ENCODE measurements at regions not wholly inside any gene's neighbourhood (a gene's known extent, or its start where the extent isn't known, plus 50 kb on each side); places are given as distances from the start of the nearest gene placed in this dataset.

DNA sequence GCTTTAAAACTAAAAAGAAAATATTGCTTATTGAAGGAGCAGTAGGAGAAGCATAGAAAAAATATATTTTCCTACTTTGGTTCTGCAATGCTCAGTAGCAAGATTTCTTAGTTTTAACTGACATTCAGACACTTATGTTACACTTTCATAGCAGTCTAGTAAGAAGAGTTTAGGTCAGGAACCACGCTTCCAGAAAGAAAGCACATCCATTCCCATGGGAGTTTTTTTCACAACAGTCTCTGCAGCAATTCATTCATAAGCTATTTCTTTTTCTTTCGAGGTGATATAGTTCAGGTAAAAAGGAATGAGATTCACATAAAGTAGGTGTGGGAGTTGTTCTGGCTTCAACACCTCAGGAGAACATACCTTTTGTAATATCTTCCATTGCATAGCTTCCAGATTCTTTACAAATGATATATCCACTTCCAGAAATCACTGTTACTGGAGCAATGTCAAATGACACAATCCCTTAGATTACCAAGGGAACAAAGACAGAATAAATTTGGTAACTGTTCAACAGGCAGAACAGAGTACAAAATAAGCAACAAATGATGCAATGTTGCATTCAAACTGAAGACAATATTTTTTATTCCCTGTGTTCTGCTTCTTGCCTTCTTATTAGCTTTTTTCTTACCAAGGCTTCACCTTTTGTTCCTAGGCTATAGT, 95.2 kb upstream of the GULP1 start:
- no peaks in the 10 kb centered on the region for H3K79me1 ChIP-seq (ENCODE audit: low read length)
- H3K4me1 ChIP-seq (ENCODE audit: control insufficient read depth, low read depth, low read length): no peaks in the 10 kb centered on the region
- no peak overlapping the region for H3K9ac ChIP-seq (ENCODE audit: low read length)
- no peak overlapping the region for H3K56ac ChIP-seq (ENCODE audit: low read length)
- H2BK15ac ChIP-seq (replicated peaks; ENCODE audit: low read depth): no peak overlapping the region
- DNase-seq: no peak
- no peak overlapping the region for H3K23ac ChIP-seq (ENCODE audit: low read length)
- no peaks in the 10 kb centered on the region for H3K27me3 ChIP-seq (ENCODE audit: insufficient read depth, low read length, poor library complexity)
- H3K4ac ChIP-seq (ENCODE audit: low read depth, low read length): no peak overlapping the region
- no peaks in the 10 kb centered on the region for H3K36me3 ChIP-seq (ENCODE audit: control insufficient read depth, insufficient read depth, low read length)
- no peak overlapping the region for H3K27ac ChIP-seq (ENCODE audit: low read depth, low read length)
- H3K79me2 ChIP-seq (ENCODE audit: control insufficient read depth, insufficient read depth, low read length): no peaks in the 10 kb centered on the region
- H2AK5ac ChIP-seq (ENCODE audit: low read length): no peak overlapping the region
- no peak overlapping the region for H2BK5ac ChIP-seq (ENCODE audit: low read length)
- no peak overlapping the region for H3K18ac ChIP-seq (ENCODE audit: low read length)
- no CpG with 5 or more reads among the region's 2 CpGs for WGBS (ENCODE audit: extremely low coverage, insufficient coverage, low lambda C conversion rate)
- no peak overlapping the region for H4K5ac ChIP-seq (ENCODE audit: low read length)
- H4K8ac ChIP-seq (ENCODE audit: low read depth, low read length): no peak overlapping the region
- H3K4me2 ChIP-seq (ENCODE audit: low read length): no peak overlapping the region
- H2BK120ac ChIP-seq (ENCODE audit: low read depth, low read length): no peak overlapping the region
- no peak overlapping the region for H3K4me3 ChIP-seq (ENCODE audit: low read length)

DNA sequence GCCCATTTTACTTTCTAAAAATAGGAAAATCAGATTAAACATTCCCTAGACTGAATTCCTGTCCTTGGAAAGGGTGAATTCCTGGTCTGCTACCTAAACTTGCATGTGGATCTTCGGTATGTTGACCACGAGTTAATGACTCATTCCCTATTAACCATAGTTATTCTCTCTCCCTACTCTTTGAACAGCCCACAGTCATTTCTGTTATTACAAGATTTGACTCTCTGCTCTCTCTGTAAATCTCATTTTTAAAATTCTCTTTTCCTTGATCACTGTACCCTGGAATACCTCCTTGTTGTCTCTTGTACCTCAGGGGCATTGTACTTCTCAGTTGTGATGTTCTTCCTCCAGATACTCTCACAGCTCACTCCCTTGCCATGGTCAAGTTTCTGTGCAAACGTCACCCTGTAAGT, 92.0 kb upstream of the GULP1 start:
- Histone ChIP-seq H3K9ac (ENCODE audit: low read length) (no peak overlapping the region), H3K23ac (ENCODE audit: low read length) (no peak overlapping the region), H3K56ac (ENCODE audit: low read length) (no peak overlapping the region), H3K18ac (ENCODE audit: low read length) (no peak overlapping the region), H3K27ac (ENCODE audit: low read depth, low read length) (no peak overlapping the region), H2BK15ac (replicated peaks; ENCODE audit: low read depth) (no peak overlapping the region), H2BK120ac (ENCODE audit: low read depth, low read length) (no peak overlapping the region), H4K8ac (ENCODE audit: low read depth, low read length) (no peak overlapping the region), H3K79me2 (ENCODE audit: control insufficient read depth, insufficient read depth, low read length) (no peaks in the 10 kb centered on the region), H3K79me1 (ENCODE audit: low read length) (no peaks in the 10 kb centered on the region), H3K36me3 (ENCODE audit: control insufficient read depth, insufficient read depth, low read length) (no peaks in the 10 kb centered on the region), H2AK5ac (ENCODE audit: low read length) (no peak overlapping the region), H3K4me3 (ENCODE audit: low read length) (no peak overlapping the region), H3K4me2 (ENCODE audit: low read length) (no peak overlapping the region), H3K27me3 (ENCODE audit: insufficient read depth, low read length, poor library complexity) (no peaks in the 10 kb centered on the region), H4K5ac (ENCODE audit: low read length) (no peak overlapping the region), H3K4ac (ENCODE audit: low read depth, low read length) (no peak overlapping the region), H2BK5ac (ENCODE audit: low read length) (no peak overlapping the region), H3K4me1 (ENCODE audit: control insufficient read depth, low read depth, low read length) (no peaks in the 10 kb centered on the region)
- no CpG with 5 or more reads among the region's 3 CpGs for WGBS (ENCODE audit: extremely low coverage, insufficient coverage, low lambda C conversion rate)
- peak; percentile 64 for DNase-seq

- no peak overlapping the region for H3K18ac ChIP-seq (ENCODE audit: low read length)
- H3K36me3 ChIP-seq (ENCODE audit: control insufficient read depth, insufficient read depth, low read length): no peaks in the 10 kb centered on the region
- no peak overlapping the region for H3K23ac ChIP-seq (ENCODE audit: low read length)
- H3K4me2 ChIP-seq (ENCODE audit: low read length): no peak overlapping the region
- no CpG with 5 or more reads among the region's 2 CpGs for WGBS (ENCODE audit: extremely low coverage, insufficient coverage, low lambda C conversion rate)
- H3K9ac ChIP-seq (ENCODE audit: low read length): no peak overlapping the region
- no peaks in the 10 kb centered on the region for H3K4me1 ChIP-seq (ENCODE audit: control insufficient read depth, low read depth, low read length)
- H2BK5ac ChIP-seq (ENCODE audit: low read length): no peak overlapping the region
- H2BK15ac ChIP-seq (replicated peaks; ENCODE audit: low read depth): no peak overlapping the region
- no peak overlapping the region for H3K4me3 ChIP-seq (ENCODE audit: low read length)
- no peak overlapping the region for H3K56ac ChIP-seq (ENCODE audit: low read length)
- no peak overlapping the region for H4K5ac ChIP-seq (ENCODE audit: low read length)
- H4K8ac ChIP-seq (ENCODE audit: low read depth, low read length): no peak overlapping the region
- no peaks in the 10 kb centered on the region for H3K27me3 ChIP-seq (ENCODE audit: insufficient read depth, low read length, poor library complexity)
- no peak overlapping the region for H2AK5ac ChIP-seq (ENCODE audit: low read length)
- H3K4ac ChIP-seq (ENCODE audit: low read depth, low read length): no peak overlapping the region
- H3K27ac ChIP-seq (ENCODE audit: low read depth, low read length): no peak overlapping the region
- H3K79me2 ChIP-seq (ENCODE audit: control insufficient read depth, insufficient read depth, low read length): no peaks in the 10 kb centered on the region
- no peaks in the 10 kb centered on the region for H3K79me1 ChIP-seq (ENCODE audit: low read length)
- no peak overlapping the region for H2BK120ac ChIP-seq (ENCODE audit: low read depth, low read length)
- DNase-seq: peak; percentile 58
These were observed 90.0 kb upstream of the GULP1 start for GRCh38 chr2:188201639-188202038.

DNA sequence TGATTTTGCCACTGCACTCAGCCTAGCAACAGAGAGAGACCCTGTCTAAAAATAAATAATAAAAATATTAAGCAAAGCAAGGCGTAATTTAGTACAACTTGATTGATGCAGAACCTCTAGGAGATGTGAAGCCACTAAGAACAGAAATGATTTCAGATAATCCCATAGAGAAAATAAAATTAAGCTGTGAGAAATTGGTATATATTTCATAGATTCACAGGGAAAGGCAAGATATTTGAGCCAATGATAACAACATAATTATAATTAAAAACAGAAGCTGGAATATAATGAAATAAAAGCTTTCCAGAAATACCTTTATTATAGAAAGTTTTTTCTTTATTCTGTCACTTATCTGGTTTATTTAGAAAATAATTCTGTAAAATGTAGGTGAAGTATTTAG, 88.9 kb upstream of the GULP1 start:
- H3K27me3 ChIP-seq (ENCODE audit: insufficient read depth, low read length, poor library complexity): no peaks in the 10 kb centered on the region

GRCh38 chr2:188203776-188204175, 87.9 kb upstream of the GULP1 start:
- no peak overlapping the region for H2AK5ac ChIP-seq (ENCODE audit: low read length)
- no CpG with 5 or more reads among the region's 2 CpGs for WGBS (ENCODE audit: extremely low coverage, insufficient coverage, low lambda C conversion rate)
- H3K18ac ChIP-seq (ENCODE audit: low read length): no peak overlapping the region
- H3K23ac ChIP-seq (ENCODE audit: low read length): no peak overlapping the region
- no peak overlapping the region for H2BK15ac ChIP-seq (replicated peaks; ENCODE audit: low read depth)
- H3K79me2 ChIP-seq (ENCODE audit: control insufficient read depth, insufficient read depth, low read length): no peaks in the 10 kb centered on the region
- no peak overlapping the region for H3K27ac ChIP-seq (ENCODE audit: low read depth, low read length)
- H3K4ac ChIP-seq (ENCODE audit: low read depth, low read length): no peak overlapping the region
- DNase-seq: no peak
- no peaks in the 10 kb centered on the region for H3K4me1 ChIP-seq (ENCODE audit: control insufficient read depth, low read depth, low read length)
- no peak overlapping the region for H4K5ac ChIP-seq (ENCODE audit: low read length)
- H3K4me3 ChIP-seq (ENCODE audit: low read length): no peak overlapping the region
- no peak overlapping the region for H4K8ac ChIP-seq (ENCODE audit: low read depth, low read length)
- no peak overlapping the region for H3K9ac ChIP-seq (ENCODE audit: low read length)
- no peak overlapping the region for H2BK120ac ChIP-seq (ENCODE audit: low read depth, low read length)
- no peak overlapping the region for H3K4me2 ChIP-seq (ENCODE audit: low read length)
- no peaks in the 10 kb centered on the region for H3K79me1 ChIP-seq (ENCODE audit: low read length)
- H3K36me3 ChIP-seq (ENCODE audit: control insufficient read depth, insufficient read depth, low read length): no peaks in the 10 kb centered on the region
- no peak overlapping the region for H3K56ac ChIP-seq (ENCODE audit: low read length)
- H3K27me3 ChIP-seq (ENCODE audit: insufficient read depth, low read length, poor library complexity): no peaks in the 10 kb centered on the region
- H2BK5ac ChIP-seq (ENCODE audit: low read length): no peak overlapping the region

More for the DNA sequence above, 88.9 kb upstream of the GULP1 start:
- no peak overlapping the region for H2BK15ac ChIP-seq (replicated peaks; ENCODE audit: low read depth)
- no peaks in the 10 kb centered on the region for H3K79me1 ChIP-seq (ENCODE audit: low read length)
- no peak overlapping the region for H3K4ac ChIP-seq (ENCODE audit: low read depth, low read length)
- no peak overlapping the region for H3K27ac ChIP-seq (ENCODE audit: low read depth, low read length)
- H3K18ac ChIP-seq (ENCODE audit: low read length): no peak overlapping the region
- H2BK5ac ChIP-seq (ENCODE audit: low read length): no peak overlapping the region
- no peak overlapping the region for H2AK5ac ChIP-seq (ENCODE audit: low read length)
- WGBS (ENCODE audit: extremely low coverage, insufficient coverage, low lambda C conversion rate): no CpG with 5 or more reads among the region's 1 CpG
- no peaks in the 10 kb centered on the region for H3K4me1 ChIP-seq (ENCODE audit: control insufficient read depth, low read depth, low read length)
- no peak overlapping the region for H3K9ac ChIP-seq (ENCODE audit: low read length)
- no peak overlapping the region for H3K4me3 ChIP-seq (ENCODE audit: low read length)
- H3K79me2 ChIP-seq (ENCODE audit: control insufficient read depth, insufficient read depth, low read length): no peaks in the 10 kb centered on the region
- no peak overlapping the region for H3K4me2 ChIP-seq (ENCODE audit: low read length)
- H3K36me3 ChIP-seq (ENCODE audit: control insufficient read depth, insufficient read depth, low read length): no peaks in the 10 kb centered on the region
- DNase-seq: no peak
- peak overlapping the region; percentile 76 for H4K8ac ChIP-seq (ENCODE audit: low read depth, low read length)
- no peak overlapping the region for H3K56ac ChIP-seq (ENCODE audit: low read length)
- H2BK120ac ChIP-seq (ENCODE audit: low read depth, low read length): no peak overlapping the region
- no peak overlapping the region for H3K23ac ChIP-seq (ENCODE audit: low read length)
- no peak overlapping the region for H4K5ac ChIP-seq (ENCODE audit: low read length)

GRCh38 chr2:188204824-188205223, 86.8 kb upstream of the GULP1 start:
- Histone ChIP-seq H3K23ac (ENCODE audit: low read length) (no peak overlapping the region), H3K18ac (ENCODE audit: low read length) (no peak overlapping the region), H2AK5ac (ENCODE audit: low read length) (no peak overlapping the region), H2BK5ac (ENCODE audit: low read length) (no peak overlapping the region), H3K27ac (ENCODE audit: low read depth, low read length) (no peak overlapping the region), H3K27me3 (ENCODE audit: insufficient read depth, low read length, poor library complexity) (no peaks in the 10 kb centered on the region), H3K36me3 (ENCODE audit: control insufficient read depth, insufficient read depth, low read length) (no peaks in the 10 kb centered on the region), H3K79me1 (ENCODE audit: low read length) (no peaks in the 10 kb centered on the region), H3K4ac (ENCODE audit: low read depth, low read length) (no peak overlapping the region), H3K4me2 (ENCODE audit: low read length) (no peak overlapping the region), H3K56ac (ENCODE audit: low read length) (no peak overlapping the region), H3K79me2 (ENCODE audit: control insufficient read depth, insufficient read depth, low read length) (no peaks in the 10 kb centered on the region), H2BK15ac (replicated peaks; ENCODE audit: low read depth) (no peak overlapping the region), H3K4me1 (ENCODE audit: control insufficient read depth, low read depth, low read length) (no peaks in the 10 kb centered on the region), H4K5ac (ENCODE audit: low read length) (no peak overlapping the region), H3K9ac (ENCODE audit: low read length) (no peak overlapping the region), H4K8ac (ENCODE audit: low read depth, low read length) (no peak overlapping the region), H3K4me3 (ENCODE audit: low read length) (no peak overlapping the region), H2BK120ac (ENCODE audit: low read depth, low read length) (no peak overlapping the region)
- peak; percentile 18 for DNase-seq
- no CpG with 5 or more reads among the region's 1 CpG for WGBS (ENCODE audit: extremely low coverage, insufficient coverage, low lambda C conversion rate)
